ENCODE measurements at regions not wholly inside any gene's neighbourhood (a gene's known extent, or its start where the extent isn't known, plus 50 kb on each side); places are given as distances from the start of the nearest gene placed in this dataset.

GRCh38 chr15:46567968-46568367 is 933.1 kb downstream of the SQOR start:
- no peak for DNase-seq

DNA sequence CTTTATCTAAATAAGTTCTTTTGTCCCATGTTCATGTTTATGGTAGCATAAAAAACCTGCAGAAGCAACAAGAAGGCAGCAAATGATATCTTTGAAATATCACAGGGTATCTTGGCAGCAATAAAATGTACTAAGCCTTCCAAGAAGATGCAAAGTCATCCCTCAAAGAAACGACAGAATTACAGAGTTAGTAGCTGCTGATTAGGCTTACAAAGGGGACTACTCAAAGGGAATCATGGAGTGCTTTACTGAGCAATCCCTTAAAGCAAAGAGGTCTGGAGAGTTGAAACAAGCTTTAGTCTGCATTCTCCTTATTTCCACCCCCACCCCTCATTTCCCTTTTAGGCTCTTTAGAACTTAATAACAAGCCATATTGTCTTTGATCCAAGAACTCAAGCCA is 935.0 kb downstream of the SQOR start:
- no peak for DNase-seq

DNA sequence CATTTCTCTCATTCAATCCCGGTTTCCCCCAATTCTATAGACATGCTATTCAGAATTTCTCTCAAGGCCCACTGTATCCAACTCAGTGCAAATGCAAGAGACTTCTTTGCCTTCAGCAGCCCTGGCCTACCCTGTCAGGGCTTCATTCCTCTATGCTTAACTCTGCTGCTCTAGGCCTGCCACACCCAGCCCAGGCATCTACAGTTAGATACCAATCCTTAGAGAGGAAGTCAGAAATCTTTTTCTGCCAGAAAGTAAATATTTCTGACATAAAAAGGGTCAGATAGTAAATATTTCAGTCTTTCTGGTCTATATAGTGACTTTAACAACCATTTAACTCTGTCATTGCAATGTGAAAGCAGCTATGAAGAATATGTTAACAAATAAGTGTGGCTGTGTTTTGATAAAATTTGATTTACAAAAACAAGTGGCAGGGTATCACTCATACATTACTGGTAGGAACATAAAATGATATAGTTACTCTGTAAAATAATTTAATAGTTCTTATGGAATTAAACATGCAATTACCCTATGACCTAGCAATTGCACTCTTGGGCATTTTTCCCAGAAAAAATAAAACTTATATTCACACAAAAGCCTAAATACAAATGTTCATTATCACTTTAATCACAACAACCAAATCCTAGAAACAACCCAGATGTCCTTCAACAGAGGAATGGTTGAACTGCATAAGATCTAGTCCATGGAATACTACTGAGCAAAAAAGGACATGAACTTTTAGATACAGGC is 942.0 kb downstream of the SQOR start:
- no peak for DNase-seq

- no peak for DNase-seq
Observed at GRCh38 chr15:46577767-46578166, 942.9 kb downstream of the SQOR start.

DNA sequence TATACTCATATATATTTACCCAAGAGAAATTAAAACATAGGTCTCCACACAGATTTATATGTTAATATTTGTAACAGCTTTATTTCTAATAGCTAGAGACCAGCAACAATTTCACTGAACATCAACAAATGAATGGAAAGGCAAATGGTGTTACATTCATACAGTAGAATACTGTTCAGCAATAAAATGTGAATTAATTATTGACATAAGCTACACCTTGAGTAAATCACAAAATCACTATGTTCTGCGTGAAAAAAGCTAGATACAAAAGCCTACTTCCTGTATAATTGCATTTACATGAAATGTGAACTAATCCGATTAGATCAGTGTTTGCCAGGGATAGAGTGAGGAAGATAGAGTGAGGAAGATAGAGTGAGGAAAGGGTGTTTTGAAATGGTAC is 945.7 kb downstream of the SQOR start:
- no peak for DNase-seq

- no peak for DNase-seq
Observed at GRCh38 chr15:46580924-46581323, 946.1 kb downstream of the SQOR start.

- no peak for DNase-seq
Observed at GRCh38 chr15:46589088-46589487, 954.3 kb downstream of the SQOR start.

- DNase-seq, result no peak
Observed at GRCh38 chr15:46591462-46591861, 956.6 kb downstream of the SQOR start.

- no peak for DNase-seq
Observed at GRCh38 chr15:46595016-46595415, 960.2 kb downstream of the SQOR start.

- no peak for DNase-seq
Observed at GRCh38 chr15:46607077-46607476, 972.2 kb downstream of the SQOR start.

- no peak for DNase-seq
Observed at GRCh38 chr15:46616033-46616432, 981.2 kb downstream of the SQOR start.

- DNase-seq, result no peak
Observed at GRCh38 chr15:46617507-46617906, 982.7 kb downstream of the SQOR start.

DNA sequence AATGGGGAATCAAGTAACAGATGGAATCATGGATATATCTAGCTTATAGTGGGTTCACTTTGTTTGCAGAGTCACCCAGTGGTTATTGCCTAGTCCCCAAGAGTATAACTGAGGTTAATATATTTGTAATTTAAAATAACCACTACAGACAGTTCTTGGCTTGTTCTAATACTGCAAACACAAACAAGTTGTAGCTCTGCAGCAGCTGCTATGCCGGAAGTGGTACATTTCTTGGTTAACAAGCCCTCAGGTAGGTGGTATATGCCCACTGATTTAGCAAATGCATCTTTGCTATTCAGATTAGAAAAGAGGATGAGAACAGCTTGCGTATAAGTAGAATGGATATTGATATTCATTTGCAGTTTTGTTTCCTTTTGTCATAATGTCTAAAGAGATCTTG is 984.2 kb downstream of the SQOR start:
- no peak for DNase-seq

DNA sequence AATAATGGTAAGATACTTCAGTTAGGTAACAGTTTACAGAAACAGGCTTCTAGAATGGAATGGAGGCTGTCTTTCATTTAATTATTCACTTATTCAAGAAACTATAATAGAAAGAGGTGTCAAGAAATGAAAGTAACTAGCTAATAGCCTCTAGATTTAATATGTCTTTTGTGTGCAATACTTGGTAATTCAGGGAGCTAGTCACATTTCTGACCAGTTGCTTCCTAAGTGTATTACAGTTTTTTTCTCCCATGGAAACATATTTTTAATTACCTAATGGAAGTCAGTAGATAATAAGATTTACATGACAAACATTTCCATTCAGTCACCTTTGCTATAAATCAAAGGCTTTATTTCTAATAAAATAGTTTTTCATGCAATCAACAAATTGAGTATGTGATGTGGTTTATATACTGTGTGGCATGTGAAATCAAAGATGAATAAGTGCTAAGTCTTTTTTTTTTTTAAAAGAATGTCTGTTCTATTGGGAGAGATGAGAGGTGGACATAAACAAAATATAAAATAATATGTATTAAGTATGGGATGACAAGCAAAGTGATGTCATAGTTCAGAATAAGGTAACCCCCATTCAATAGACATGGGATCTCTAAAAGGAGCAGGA is 985.7 kb downstream of the SQOR start:
- DNase-seq, result no peak

DNA sequence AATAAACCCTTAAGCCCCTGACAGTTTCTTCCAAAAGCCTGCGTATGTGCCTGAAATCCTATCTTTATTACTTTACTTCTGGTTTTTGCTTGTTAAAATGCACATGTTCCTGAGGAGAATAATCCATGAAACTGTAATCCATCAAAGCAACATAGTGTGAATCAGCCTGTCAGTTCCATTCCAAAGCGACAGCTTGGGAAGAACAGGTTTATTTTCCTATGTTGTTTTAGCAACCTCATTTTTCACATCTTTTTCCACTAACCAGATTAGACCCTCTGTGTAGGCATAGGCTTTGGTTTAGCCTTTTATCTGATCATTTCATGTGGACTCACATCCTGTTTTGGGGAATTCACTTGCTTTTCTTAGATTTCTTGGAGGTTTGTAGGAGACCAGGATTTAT is 988.0 kb downstream of the SQOR start:
- DNase-seq, result no peak

DNA sequence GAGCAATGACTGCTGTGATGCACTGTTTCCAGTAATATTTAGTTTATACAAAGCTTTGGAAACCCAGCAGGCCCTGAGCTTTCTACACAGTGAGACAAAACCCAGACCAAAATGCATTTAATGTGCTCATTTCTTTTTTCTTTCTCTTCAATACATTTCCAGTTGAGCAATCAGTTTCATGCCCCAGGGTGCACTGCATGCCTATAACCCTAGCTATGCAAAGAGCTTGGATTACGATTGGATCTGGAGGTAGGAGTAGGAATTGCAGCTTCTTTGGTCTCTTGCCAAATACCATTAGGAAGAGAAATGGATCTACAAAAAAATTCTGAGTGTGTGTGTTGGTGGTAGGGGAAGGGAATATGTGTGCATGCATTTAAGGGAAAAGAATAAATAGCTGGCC is 1001.4 kb downstream of the SQOR start:
- no peak for DNase-seq

DNA sequence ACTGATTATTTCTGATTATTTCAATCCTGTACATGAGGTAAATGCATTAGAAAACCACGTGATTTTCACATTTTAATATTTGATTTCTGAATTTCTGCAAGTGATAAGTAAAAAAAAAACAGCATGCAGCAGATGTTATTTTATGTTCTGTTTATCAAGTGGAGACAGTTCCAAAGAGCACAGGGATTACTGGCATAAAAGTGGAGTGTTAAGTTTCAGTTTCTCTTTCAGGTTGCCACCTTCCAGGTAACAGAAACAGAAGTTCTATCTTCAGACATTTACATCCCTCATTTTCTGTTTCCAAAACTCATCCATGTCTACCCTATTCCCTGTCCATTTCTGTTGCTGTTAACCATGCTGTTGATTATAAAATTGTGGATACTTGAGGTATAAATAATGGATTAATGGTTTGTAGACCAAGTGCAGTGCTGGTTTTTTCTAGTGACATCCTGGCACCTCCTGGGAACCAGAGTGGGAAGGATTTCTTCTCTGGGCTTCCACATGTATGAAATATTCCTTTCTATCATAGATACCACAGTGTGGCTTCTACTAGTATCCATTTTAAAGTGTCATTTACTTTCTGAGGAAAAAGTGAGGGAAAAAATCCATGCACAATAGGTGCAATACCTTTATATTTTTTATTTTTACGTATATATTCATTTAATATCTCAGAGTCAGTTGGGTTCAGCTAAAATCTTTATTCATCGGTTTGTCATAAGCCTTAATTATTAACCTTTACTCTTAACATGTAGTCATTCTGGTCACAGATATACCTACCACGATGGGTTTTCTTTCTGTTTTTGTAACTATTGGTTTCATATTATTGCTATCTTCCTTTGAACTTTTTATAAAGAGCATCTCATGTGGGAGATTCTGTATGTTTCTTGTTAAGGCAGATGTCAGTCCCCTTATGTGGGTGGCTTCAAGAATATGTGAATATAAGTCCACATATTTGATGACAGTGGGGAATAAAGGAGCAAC is 1010.0 kb downstream of the SQOR start:
- DNase-seq, result no peak

DNA sequence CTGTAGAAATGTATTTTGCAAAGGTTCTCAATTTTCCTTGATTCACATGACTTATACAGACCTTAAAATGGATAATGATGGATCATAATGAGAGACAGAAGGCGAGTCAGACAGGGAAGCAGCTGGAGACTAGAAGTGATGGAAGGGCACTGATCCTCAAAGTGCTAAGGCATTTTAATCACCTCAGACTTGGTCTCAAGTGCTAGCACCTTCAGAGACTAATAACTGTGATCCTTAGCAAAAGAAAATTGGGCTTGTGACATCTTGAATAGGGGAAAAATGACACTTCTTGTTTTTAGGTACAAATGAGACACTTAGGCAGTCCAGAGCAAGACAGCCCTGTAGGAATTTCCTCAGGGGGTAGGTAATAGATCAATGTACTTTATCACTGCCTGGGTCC is 1011.7 kb downstream of the SQOR start:
- no peak for DNase-seq

DNA sequence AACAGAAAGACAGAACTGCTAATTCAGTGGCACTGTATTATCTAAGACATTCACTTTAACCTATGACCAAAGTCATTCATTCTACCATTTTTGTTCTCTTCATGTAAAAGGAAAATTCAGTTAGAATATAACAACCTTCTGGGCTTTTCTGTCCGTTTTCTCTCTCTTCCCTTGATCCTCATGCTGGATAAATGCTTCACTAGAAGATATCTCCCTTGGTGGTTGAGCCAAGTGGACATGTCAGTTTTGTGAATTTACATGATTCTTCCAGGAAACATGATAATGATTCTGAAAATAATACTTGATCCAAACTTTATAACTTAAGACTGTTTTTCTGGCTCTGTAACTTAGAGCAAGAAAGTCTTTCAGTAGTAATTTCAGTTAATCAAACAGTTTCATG is 1012.2 kb downstream of the SQOR start:
- DNase-seq, result no peak

DNA sequence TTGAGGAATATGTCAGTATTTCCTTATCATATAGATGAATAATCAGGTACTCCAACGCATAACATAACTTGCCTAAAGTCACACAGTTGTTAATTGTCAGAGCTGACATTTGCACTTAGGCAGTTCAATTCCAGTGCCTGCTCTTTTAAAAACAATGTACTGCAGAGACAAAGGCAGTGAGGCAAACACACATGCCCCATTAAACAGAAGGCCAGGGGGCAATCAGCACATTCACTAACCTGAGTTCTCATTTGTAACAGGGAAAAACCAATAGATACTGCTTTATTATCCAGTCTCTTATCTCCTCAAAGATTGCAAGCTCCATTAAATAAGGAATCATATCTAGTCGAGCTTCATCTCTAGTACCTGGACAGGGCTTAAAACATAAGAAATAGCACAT is 1017.4 kb downstream of the SQOR start:
- DNase-seq, result no peak

- DNase-seq, result no peak
Observed at GRCh38 chr15:46654993-46655392, 1020.2 kb downstream of the SQOR start.

GRCh38 chr15:46660096-46660842 is 1025.4 kb downstream of the SQOR start:
- no peak for DNase-seq

GRCh38 chr15:46670258-46670657 is 1035.4 kb downstream of the SQOR start:
- DNase-seq, result no peak

Data from NCI-H187 (cell line).